NB4 (cell line): ENCODE measurements at regions not wholly inside any gene's neighbourhood (a gene's known extent, or its start where the extent isn't known, plus 50 kb on each side); places are given as distances from the start of the nearest gene placed in this dataset.
"Not testable (repeated sequence)": the region's sequence is repeated elsewhere in the genome, so short reads cannot be mapped to it uniquely, and the experiment has no call there.

Experiments used
- DNase-seq: peaks from one replicate; pipeline ENCODE4 v3.0.0; 2010; ENCODE audit warnings: low read depth
- H3K4me3 ChIP-seq: one replicate; pipeline ENCODE4 v1.5.1; 2011; ENCODE audit warnings: mild to moderate bottlenecking, low read depth, low read length, moderate library complexity
- CTCF ChIP-seq: IDR thresholded peaks from one replicate; pipeline ENCODE4 v1.5.1; 2012; ENCODE audit warnings: low read depth, low read length
- MAX ChIP-seq: IDR thresholded peaks from 2 replicates; pipeline ENCODE4 v1.6.1; 2011; ENCODE audit warnings: low read depth, low read length
- MYC ChIP-seq: IDR thresholded peaks from 2 replicates; pipeline ENCODE4 v1.6.1; 2011; ENCODE audit warnings: low read depth, low read length
- POLR2A ChIP-seq: IDR thresholded peaks from 2 replicates; pipeline ENCODE4 v1.6.1; 2011; ENCODE audit warnings: mild to moderate bottlenecking; ENCODE audit not compliant: insufficient read length; ENCODE audit errors: extremely low read depth

GRCh38 chr5:89542736-89543135 lies 659.8 kb upstream of the MEF2C start:
- H3K4me3 ChIP-seq = no peak overlapping the region
- TF ChIP-seq MYC = no peak
- TF ChIP-seq CTCF = no peak
- no peak for TF ChIP-seq POLR2A
- TF ChIP-seq MAX = no peak
- DNase-seq = no peak

GRCh38 chr5:89537800-89538199 lies 654.8 kb upstream of the MEF2C start:
- TF ChIP-seq MYC = no peak
- TF ChIP-seq MAX = no peak
- TF ChIP-seq CTCF = no peak
- TF ChIP-seq POLR2A = no peak
- no peak for DNase-seq
- no peak overlapping the region for H3K4me3 ChIP-seq

GRCh38 chr5:89536020-89536419 lies 653.0 kb upstream of the MEF2C start:
- no peak for DNase-seq
- no peak overlapping the region for H3K4me3 ChIP-seq
- TF ChIP-seq MYC = no peak
- TF ChIP-seq POLR2A = no peak
- TF ChIP-seq MAX = no peak
- TF ChIP-seq CTCF = no peak

- no peak for DNase-seq
- no peak for TF ChIP-seq CTCF
- TF ChIP-seq MAX = no peak
- no peak for TF ChIP-seq POLR2A
- no peak for TF ChIP-seq MYC
- H3K4me3 ChIP-seq = no peak overlapping the region
Observed at GRCh38 chr5:89535411-89535810, 652.4 kb upstream of the MEF2C start.

GRCh38 chr5:89534331-89534730 lies 651.3 kb upstream of the MEF2C start:
- TF ChIP-seq POLR2A (no peak), MAX (no peak), CTCF (no peak), MYC (no peak)
- no peak overlapping the region for H3K4me3 ChIP-seq
- no peak for DNase-seq

GRCh38 chr5:89524785-89525184 lies 641.8 kb upstream of the MEF2C start:
- TF ChIP-seq CTCF = no peak
- no peak for TF ChIP-seq MYC
- no peak for TF ChIP-seq POLR2A
- TF ChIP-seq MAX = no peak
- H3K4me3 ChIP-seq = no peak overlapping the region
- DNase-seq = no peak

- H3K4me3 ChIP-seq, DNase-seq: not testable (repeated sequence)
Observed at GRCh38 chr5:89523867-89524266, 640.9 kb upstream of the MEF2C start.
